HEK293 (cell line): ENCODE measurements at regions not wholly inside any gene's neighbourhood (a gene's known extent, or its start where the extent isn't known, plus 50 kb on each side); places are given as distances from the start of the nearest gene placed in this dataset.

ENCODE experiments used
- CTCF ChIP-seq: fragments of 450-650 bp; formaldehyde crosslinking; IDR thresholded peaks from 2 replicates; pipeline ENCODE4 v1.5.1; 2016; ENCODE audit warnings: missing biosample characterization, missing genetic modification characterization
- ELK4 ChIP-seq: IDR thresholded peaks from 2 replicates; pipeline ENCODE4 v1.6.1; 2011; ENCODE audit warnings: mild to moderate bottlenecking, low read depth, low read length, borderline replicate concordance
- HOXC10 ChIP-seq: sonication (generic); formaldehyde crosslinking; IDR thresholded peaks from 2 replicates; pipeline ENCODE4 v1.8.1; 2023; ENCODE audit warnings: mild to moderate bottlenecking, missing genetic modification reagents
- PBX3 ChIP-seq: sonication (generic); formaldehyde crosslinking; IDR thresholded peaks from 2 replicates; pipeline ENCODE4 v1.8.1; 2022; ENCODE audit warnings: mild to moderate bottlenecking, moderate library complexity, missing genetic modification reagents
- REST ChIP-seq: fragments of 450-650 bp; formaldehyde crosslinking; IDR thresholded peaks from 2 replicates; pipeline ENCODE4 v1.5.1; 2016; ENCODE audit warnings: missing biosample characterization, missing genetic modification characterization
- SP2 ChIP-seq: fragments of 450-650 bp; formaldehyde crosslinking; IDR thresholded peaks from 2 replicates; pipeline ENCODE4 v1.5.1; 2016; ENCODE audit warnings: missing biosample characterization, missing genetic modification characterization
- ZBTB11 ChIP-seq: fragments of 450-650 bp; formaldehyde crosslinking; conservative IDR thresholded peaks from 2 replicates; pipeline ENCODE4 v1.5.1; 2016; ENCODE audit warnings: low read depth, missing biosample characterization, missing genetic modification characterization
- ZBTB6 ChIP-seq: fragments of 450-650 bp; formaldehyde crosslinking; IDR thresholded peaks from 2 replicates; pipeline ENCODE4 v1.5.1; 2017; ENCODE audit warnings: missing biosample characterization, missing genetic modification characterization
- ZFP3 ChIP-seq: fragments of 450-650 bp; formaldehyde crosslinking; IDR thresholded peaks from 2 replicates; pipeline ENCODE4 v1.5.1; 2016; ENCODE audit warnings: low read depth, missing biosample characterization, missing genetic modification characterization
- ZNF202 ChIP-seq: fragments of 450-650 bp; formaldehyde crosslinking; IDR thresholded peaks from 2 replicates; pipeline ENCODE4 v1.5.1; 2016; ENCODE audit warnings: missing biosample characterization, missing genetic modification characterization, borderline replicate concordance
- ZNF214 ChIP-seq: fragments of 450-650 bp; formaldehyde crosslinking; IDR thresholded peaks from 2 replicates; pipeline ENCODE4 v1.5.1; 2017; ENCODE audit warnings: missing biosample characterization, mild to moderate bottlenecking, missing genetic modification characterization, borderline replicate concordance
- ZNF704 ChIP-seq: fragments of 450-650 bp; formaldehyde crosslinking; IDR thresholded peaks from 2 replicates; pipeline ENCODE4 v1.5.1; 2016; ENCODE audit warnings: missing biosample characterization, missing genetic modification characterization
- ZNF792 ChIP-seq: fragments of 450-650 bp; formaldehyde crosslinking; IDR thresholded peaks from 2 replicates; pipeline ENCODE4 v1.5.1; 2016; ENCODE audit warnings: missing biosample characterization, missing genetic modification characterization

GRCh38 chr16:51365715-51366114 lies 214.6 kb upstream of the SALL1 start:
- no peak for TF ChIP-seq HOXC10 (CRISPR knock-in tag)
- no peak for TF ChIP-seq ZNF202 (tag by site-specific recombination)
- TF ChIP-seq ZNF214 (tag by site-specific recombination) = no peak
- TF ChIP-seq REST = no peak
- no peak for TF ChIP-seq CTCF
- no peak for TF ChIP-seq PBX3 (CRISPR knock-in tag)
- TF ChIP-seq ZFP3 (tag by site-specific recombination) = no peak
- no peak for TF ChIP-seq ZNF792 (tag by site-specific recombination)
- no peak for TF ChIP-seq ZNF704 (tag by site-specific recombination)
- no peak for TF ChIP-seq SP2 (tag by site-specific recombination)
- TF ChIP-seq ZBTB11 (tag by site-specific recombination) = no peak
- no peak for TF ChIP-seq ZBTB6
- no peak for TF ChIP-seq ELK4
